Hepatocyte (in vitro differentiated cells): ENCODE measurements at regions not wholly inside any gene's neighbourhood (a gene's known extent, or its start where the extent isn't known, plus 50 kb on each side); places are given as distances from the start of the nearest gene placed in this dataset.

Source experiments
- DNase-seq: peaks from one replicate; pipeline ENCODE4 v3.0.0-alpha.2; 2016; ENCODE audit warnings: low spot score
- H2AFZ ChIP-seq: fragments of 200-600 bp; sonication (generic); 2 replicates; pipeline ENCODE4 v1.6.0; 2016; ENCODE audit warnings: antibody characterized with exemption, mild to moderate bottlenecking
- H3K27ac ChIP-seq: fragments of 200-600 bp; sonication (generic); 2 replicates; pipeline ENCODE4 v1.5.1; 2016; ENCODE audit warnings: mild to moderate bottlenecking
- H3K27me3 ChIP-seq: fragments of 200-600 bp; sonication (generic); 2 replicates; pipeline ENCODE4 v1.6.1; 2016
- H3K36me3 ChIP-seq: fragments of 200-600 bp; sonication (generic); replicated peaks from 2 replicates; pipeline ENCODE4 v1.5.1; 2016; ENCODE audit warnings: low read depth; ENCODE audit not compliant: insufficient read depth
- H3K4me1 ChIP-seq: fragments of 200-600 bp; sonication (generic); 2 replicates; pipeline ENCODE4 v1.5.1; 2016; ENCODE audit warnings: mild to moderate bottlenecking, moderate library complexity; ENCODE audit not compliant: insufficient read depth
- H3K4me2 ChIP-seq: fragments of 200-600 bp; sonication (generic); 2 replicates; pipeline ENCODE4 v1.6.0; 2016
- H3K4me3 ChIP-seq: fragments of 200-600 bp; sonication (generic); 2 replicates; pipeline ENCODE4 v1.5.1; 2016; ENCODE audit warnings: mild to moderate bottlenecking
- H3K79me2 ChIP-seq: fragments of 200-600 bp; sonication (generic); 2 replicates; pipeline ENCODE4 v1.6.0; 2017; ENCODE audit warnings: mild to moderate bottlenecking
- H3K9me2 ChIP-seq: fragments of 200-600 bp; sonication (generic); replicated peaks from 2 replicates; pipeline ENCODE4 v1.6.0; 2017; ENCODE audit warnings: mild to moderate bottlenecking; ENCODE audit not compliant: insufficient read depth
- H3K9me3 ChIP-seq: fragments of 200-600 bp; sonication (generic); 2 replicates; pipeline ENCODE4 v1.5.1; 2016; ENCODE audit warnings: low read depth, mild to moderate bottlenecking
- H4K20me1 ChIP-seq: fragments of 200-600 bp; sonication (generic); 2 replicates; pipeline ENCODE4 v1.6.0; 2016; ENCODE audit warnings: mild to moderate bottlenecking; ENCODE audit not compliant: insufficient read depth, poor library complexity, severe bottlenecking
- CTCF ChIP-seq: fragments of 200-600 bp; sonication (generic); IDR thresholded peaks from 2 replicates; pipeline ENCODE4 v1.5.1; 2016; ENCODE audit warnings: antibody characterized with exemption, mild to moderate bottlenecking; ENCODE audit not compliant: poor library complexity
- EZH2 ChIP-seq: fragments of 200-600 bp; sonication (generic); IDR thresholded peaks from 2 replicates; pipeline ENCODE4 v1.6.1; 2016; ENCODE audit warnings: antibody characterized with exemption, mild to moderate bottlenecking, borderline replicate concordance
- EZH2phosphoT487 ChIP-seq: fragments of 200-600 bp; sonication (generic); IDR thresholded peaks from one replicate; pipeline ENCODE4 v1.6.1; 2018; ENCODE audit warnings: antibody characterized with exemption, mild to moderate bottlenecking, low read depth, moderate library complexity; ENCODE audit not compliant: unreplicated experiment, severe bottlenecking
- WGBS: methylation state at CpG from one replicate; pipeline ENCODE4 v1.1.6; 2016; ENCODE audit warnings: low lambda C conversion rate; ENCODE audit errors: missing lambda C conversion rate; 5-methylcytosine and 5-hydroxymethylcytosine counted together

DNA sequence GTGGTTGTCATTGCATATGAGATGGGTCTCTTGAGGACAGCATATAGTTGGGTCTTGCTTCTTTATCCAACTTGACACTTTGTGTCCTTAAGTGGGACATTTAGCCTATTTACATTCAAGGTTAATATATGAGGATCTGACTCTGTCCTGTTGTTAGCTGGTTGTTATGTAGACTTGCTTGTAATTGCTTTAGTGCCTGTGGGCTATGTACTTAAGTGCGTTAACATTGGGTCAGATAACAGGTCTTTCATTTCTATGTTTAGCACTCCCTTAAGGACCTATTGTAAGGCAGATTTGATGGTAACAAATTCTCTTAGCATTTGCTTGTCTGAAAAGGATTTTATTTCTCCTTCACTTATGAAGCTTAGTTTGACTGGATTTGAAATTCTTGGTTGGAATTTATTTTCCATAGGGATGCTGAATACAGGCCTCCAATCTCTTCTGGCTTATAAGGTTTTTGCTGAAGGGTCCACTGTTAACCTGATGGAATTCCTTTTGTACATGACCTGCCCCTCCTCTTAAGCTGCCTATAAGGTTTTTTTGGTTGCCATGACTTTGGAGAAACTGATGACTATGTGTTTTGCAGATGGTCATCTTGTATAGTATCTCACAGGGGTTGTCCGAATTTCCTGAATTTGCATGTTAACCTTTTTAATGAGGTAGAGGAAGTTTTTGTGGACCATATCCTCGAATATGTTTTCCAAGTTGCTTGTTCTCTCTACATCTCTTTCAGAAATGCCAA is 162.0 kb downstream of the NKX6-1 start:
- Histone ChIP-seq H4K20me1 (no peaks in the 10 kb centered on the region), H3K36me3 (no peaks in the 10 kb centered on the region), H3K27me3 (no peaks in the 10 kb centered on the region), H2AFZ (no peak overlapping the region), H3K9me3 (no peaks in the 10 kb centered on the region), H3K79me2 (no peaks in the 10 kb centered on the region), H3K4me1 (no peaks in the 10 kb centered on the region), H3K4me2 (no peak overlapping the region), H3K27ac (no peak overlapping the region), H3K4me3 (no peak overlapping the region), H3K9me2 (no peaks in the 10 kb centered on the region)
- TF ChIP-seq CTCF: no peak
- TF ChIP-seq EZH2: no peak
- no peak for TF ChIP-seq EZH2phosphoT487
- WGBS: 46% methylated on average over 3 of the region's 3 CpGs
- DNase-seq: no peak

- Histone ChIP-seq H3K79me2 (no peaks in the 10 kb centered on the region), H2AFZ (no peak overlapping the region), H3K4me2 (no peak overlapping the region), H3K4me1 (no peaks in the 10 kb centered on the region), H3K27ac (no peak overlapping the region), H3K9me2 (no peaks in the 10 kb centered on the region), H4K20me1 (no peaks in the 10 kb centered on the region), H3K27me3 (no peaks in the 10 kb centered on the region), H3K36me3 (no peaks in the 10 kb centered on the region), H3K9me3 (no peaks in the 10 kb centered on the region), H3K4me3 (no peak overlapping the region)
- DNase-seq: no peak
- TF ChIP-seq EZH2 (no peak), CTCF (no peak), EZH2phosphoT487 (no peak)
Measured at GRCh38 chr4:84327526-84327925, 171.6 kb downstream of the NKX6-1 start.

DNA sequence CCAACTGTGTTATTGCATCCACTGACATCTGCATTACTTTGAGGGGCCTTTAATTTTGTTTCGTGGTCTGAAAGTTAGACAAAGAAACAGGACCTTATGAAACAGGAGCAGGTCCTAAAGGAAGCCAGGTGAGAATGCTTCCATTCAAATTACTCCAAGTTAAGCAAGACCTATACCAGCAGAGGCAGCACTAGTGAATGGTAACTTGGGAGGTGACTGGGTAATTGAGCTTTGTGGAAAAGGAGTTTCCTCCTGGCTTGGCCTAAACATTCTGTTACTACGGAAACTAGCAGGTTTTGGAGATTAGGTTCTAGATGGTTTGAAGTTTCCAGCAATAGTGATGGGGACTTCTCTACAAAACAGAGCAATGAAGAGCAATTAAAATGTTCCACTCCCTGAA is 173.5 kb downstream of the NKX6-1 start:
- TF ChIP-seq EZH2phosphoT487 (no peak), EZH2 (no peak), CTCF (no peak)
- no peak overlapping the region for H3K27ac ChIP-seq
- no peaks in the 10 kb centered on the region for H3K79me2 ChIP-seq
- no peak overlapping the region for H2AFZ ChIP-seq
- H3K9me3 ChIP-seq: no peaks in the 10 kb centered on the region
- no peak overlapping the region for H3K4me2 ChIP-seq
- H3K4me1 ChIP-seq: no peaks in the 10 kb centered on the region
- 81% methylated on average over 2 of the region's 2 CpGs for WGBS
- no peak overlapping the region for H3K4me3 ChIP-seq
- H3K36me3 ChIP-seq: no peaks in the 10 kb centered on the region
- H3K9me2 ChIP-seq: no peaks in the 10 kb centered on the region
- H3K27me3 ChIP-seq: no peaks in the 10 kb centered on the region
- DNase-seq: no peak
- H4K20me1 ChIP-seq: no peaks in the 10 kb centered on the region
